H9 (cell line): ENCODE measurements at regions not wholly inside any gene's neighbourhood (a gene's known extent, or its start where the extent isn't known, plus 50 kb on each side); places are given as distances from the start of the nearest gene placed in this dataset.

ENCODE experiments used
- DNase-seq: peaks from one replicate; pipeline ENCODE4 v3.0.0-alpha.2; 2017
- H2AFZ ChIP-seq: one replicate; pipeline ENCODE4 v1.6.1; 2013; ENCODE audit warnings: mild to moderate bottlenecking, low read length, control low read depth, moderate library complexity
- H2AK5ac ChIP-seq: 2 replicates; pipeline ENCODE4 v1.6.1; 2013; ENCODE audit warnings: low read length, control low read depth, mixed read lengths; ENCODE audit not compliant: insufficient read length
- H2BK120ac ChIP-seq: one replicate; pipeline ENCODE4 v1.6.1; 2013; ENCODE audit warnings: low read depth, mild to moderate bottlenecking, low read length, control low read depth, inconsistent platforms; ENCODE audit not compliant: poor library complexity, severe bottlenecking
- H2BK12ac ChIP-seq: 2 replicates; pipeline ENCODE4 v1.6.1; 2013; ENCODE audit warnings: low read length, control low read depth, mixed read lengths, low read depth; ENCODE audit not compliant: insufficient read length
- H2BK15ac ChIP-seq: 2 replicates; pipeline ENCODE4 v1.6.1; 2013; ENCODE audit warnings: low read depth, low read length, control low read depth
- H2BK20ac ChIP-seq: one replicate; pipeline ENCODE4 v1.6.1; 2013; ENCODE audit warnings: low read depth, mild to moderate bottlenecking, low read length, control low read depth, inconsistent platforms; ENCODE audit not compliant: poor library complexity, severe bottlenecking
- H2BK5ac ChIP-seq: 2 replicates; pipeline ENCODE4 v1.6.1; 2013; ENCODE audit warnings: low read length, control low read depth, mixed read lengths; ENCODE audit not compliant: insufficient read length
- H3K14ac ChIP-seq: 2 replicates; pipeline ENCODE4 v1.6.1; 2013; ENCODE audit warnings: low read length, control low read depth; ENCODE audit not compliant: insufficient read depth
- H3K18ac ChIP-seq: 2 replicates; pipeline ENCODE4 v1.6.1; 2013; ENCODE audit warnings: low read depth, mild to moderate bottlenecking, mixed read lengths, low read length, control low read depth; ENCODE audit not compliant: insufficient read length
- H3K23ac ChIP-seq: 2 replicates; pipeline ENCODE4 v1.6.1; 2013; ENCODE audit warnings: low read length, control low read depth, mixed read lengths, low read depth; ENCODE audit not compliant: insufficient read length
- H3K23me2 ChIP-seq: 2 replicates; pipeline ENCODE4 v1.6.1; 2013; ENCODE audit warnings: low read depth, mild to moderate bottlenecking, mixed read lengths, low read length, control low read depth; ENCODE audit not compliant: insufficient read length, poor library complexity, severe bottlenecking
- H3K27ac ChIP-seq: 2 replicates; pipeline ENCODE4 v1.5.1; 2013; ENCODE audit warnings: low read length, control low read depth, mixed read lengths, low read depth; ENCODE audit not compliant: insufficient read length
- H3K27me3 ChIP-seq: 2 replicates; pipeline ENCODE4 v1.6.1; 2013; ENCODE audit warnings: low read length, control low read depth, inconsistent platforms; ENCODE audit not compliant: insufficient read depth
- H3K4ac ChIP-seq: 2 replicates; pipeline ENCODE4 v1.6.1; 2013; ENCODE audit warnings: low read depth, mild to moderate bottlenecking, control low read depth, inconsistent platforms, low read length, moderate library complexity
- H3K4me1 ChIP-seq: 2 replicates; pipeline ENCODE4 v1.6.1; 2013; ENCODE audit warnings: low read length, control low read depth, inconsistent platforms; ENCODE audit not compliant: insufficient read depth
- H3K4me2 ChIP-seq: 2 replicates; pipeline ENCODE4 v1.6.1; 2013; ENCODE audit warnings: low read length, control low read depth, mixed read lengths; ENCODE audit not compliant: insufficient read length, insufficient read depth
- H3K56ac ChIP-seq: 2 replicates; pipeline ENCODE4 v1.6.1; 2013; ENCODE audit warnings: low read depth, mild to moderate bottlenecking, mixed read lengths, low read length, control low read depth; ENCODE audit not compliant: insufficient read length
- H3K79me1 ChIP-seq: 2 replicates; pipeline ENCODE4 v1.6.1; 2013; ENCODE audit warnings: low read depth, mild to moderate bottlenecking, moderate library complexity, low read length, control low read depth, inconsistent platforms; ENCODE audit not compliant: insufficient read depth, poor library complexity, severe bottlenecking
- H3K79me2 ChIP-seq: 2 replicates; pipeline ENCODE4 v1.6.1; 2013; ENCODE audit warnings: low read length, control low read depth, inconsistent platforms; ENCODE audit not compliant: insufficient read depth
- H3K9ac ChIP-seq: 2 replicates; pipeline ENCODE4 v1.6.1; 2013; ENCODE audit warnings: low read length, control low read depth, mixed read lengths; ENCODE audit not compliant: insufficient read length; ENCODE audit errors: extremely low read depth
- H3K9me3 ChIP-seq: one replicate; pipeline ENCODE4 v1.6.1; 2013; ENCODE audit warnings: low read depth, low read length, inconsistent platforms; ENCODE audit not compliant: control insufficient read depth
- H3T11ph ChIP-seq: one replicate; pipeline ENCODE4 v1.6.1; 2013; ENCODE audit warnings: mild to moderate bottlenecking, low read length, control low read depth, inconsistent platforms
- H4K20me1 ChIP-seq: one replicate; pipeline ENCODE4 v1.6.1; 2013; ENCODE audit not compliant: control insufficient read depth, insufficient read length, insufficient read depth
- H4K5ac ChIP-seq: 2 replicates; pipeline ENCODE4 v1.6.1; 2013; ENCODE audit warnings: low read depth, mild to moderate bottlenecking, mixed read lengths, low read length, control low read depth; ENCODE audit not compliant: insufficient read length
- H4K8ac ChIP-seq: replicated peaks from 2 replicates; pipeline ENCODE4 v1.6.1; 2013; ENCODE audit warnings: low read length, control low read depth, mixed read lengths, low read depth; ENCODE audit not compliant: insufficient read length
- H4K91ac ChIP-seq: 2 replicates; pipeline ENCODE4 v1.6.1; 2013; ENCODE audit warnings: low read depth, mild to moderate bottlenecking, moderate library complexity, mixed read lengths, low read length, control low read depth; ENCODE audit not compliant: insufficient read length
- H3K27ac Mint-ChIP-seq, 3 experiments: 2 replicates in 2 of 3; 3 replicates in 1 of 3; pipeline ENCODE4 v1.8.0; 2020 to 2021; ENCODE audit warnings: mixed read lengths in 3 of 3, mild to moderate bottlenecking in 1 of 3, moderate library complexity in 1 of 3
- H3K27me3 Mint-ChIP-seq: 2 replicates; pipeline ENCODE4 v1.8.0; 2021; ENCODE audit warnings: low read depth, mild to moderate bottlenecking, moderate library complexity, mixed read lengths
- H3K36me3 Mint-ChIP-seq, 3 experiments: 2 replicates in 2 of 3; 3 replicates in 1 of 3; pipeline ENCODE4 v1.8.0; 2020 to 2021; ENCODE audit warnings: low read depth in 3 of 3, mixed read lengths in 3 of 3; ENCODE audit not compliant: insufficient read depth in 1 of 3
- H3K4me1 Mint-ChIP-seq, 2 experiments: 2 replicates each; pipeline ENCODE4 v1.8.0; 2020; ENCODE audit warnings: mixed read lengths in 2 of 2
- H3K4me3 Mint-ChIP-seq, 2 experiments: 2 replicates in 1 of 2; 3 replicates in 1 of 2; pipeline ENCODE4 v1.8.0; 2020 to 2021; ENCODE audit warnings: mild to moderate bottlenecking in 2 of 2, mixed read lengths in 2 of 2, moderate library complexity in 1 of 2
- H3K9me3 Mint-ChIP-seq, 2 experiments: 2 replicates in 1 of 2; 3 replicates in 1 of 2; pipeline ENCODE4 v1.8.0; 2020; ENCODE audit warnings: mild to moderate bottlenecking in 2 of 2, mixed read lengths in 2 of 2, moderate library complexity in 1 of 2
- WGBS: extraction: QIAGEN DNeasy Blood & Tissue Kit; methylation state at CpG from one replicate; pipeline ENCODE4 v1.1.7; 2013; ENCODE audit warnings: missing lambda C conversion rate, low lambda C conversion rate, mixed read lengths; ENCODE audit not compliant: insufficient read length; ENCODE audit errors: extremely low coverage; 5-methylcytosine and 5-hydroxymethylcytosine counted together
- TF ChIP-seq, protein P1 (sequence below): fragments of 200-600 bp; sonication (generic); conservative IDR thresholded peaks from 3 replicates; pipeline ENCODE4 v1.8.0; 2021; ENCODE audit warnings: antibody characterized with exemption, mild to moderate bottlenecking

DNA sequence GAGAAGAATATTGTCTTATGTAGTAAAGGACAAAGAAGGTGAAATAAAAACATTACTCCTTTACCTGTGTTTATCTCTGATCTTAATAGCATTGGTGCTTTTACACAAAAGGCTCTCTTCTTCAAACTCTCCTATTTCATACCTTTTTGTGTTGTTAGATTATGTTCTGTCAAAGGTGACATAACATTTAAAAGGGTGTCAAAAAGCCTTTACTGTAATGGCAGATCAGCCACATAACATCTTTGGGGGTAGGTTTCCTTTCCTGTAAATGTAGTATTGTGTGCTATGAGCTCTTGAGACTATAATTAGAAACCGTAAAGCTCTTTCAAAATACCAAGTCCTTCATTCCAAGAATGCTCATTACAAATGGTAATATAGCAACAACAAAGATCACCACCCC, 400.1 kb downstream of the LNPK start:
- no peaks in the 10 kb centered on the region for H3K79me2 ChIP-seq
- peaks cover 8% of the 10 kb centered on the region; the same call in 1 of the 2 replicates for H3K4me1 ChIP-seq
- H3K18ac ChIP-seq = no peak overlapping the region
- no peak overlapping the region for H2BK15ac ChIP-seq
- no peak for DNase-seq
- no peak overlapping the region for H4K91ac ChIP-seq
- H4K8ac ChIP-seq = no peak overlapping the region
- H2BK20ac ChIP-seq = no peak overlapping the region
- TF ChIP-seq, protein P1, sequence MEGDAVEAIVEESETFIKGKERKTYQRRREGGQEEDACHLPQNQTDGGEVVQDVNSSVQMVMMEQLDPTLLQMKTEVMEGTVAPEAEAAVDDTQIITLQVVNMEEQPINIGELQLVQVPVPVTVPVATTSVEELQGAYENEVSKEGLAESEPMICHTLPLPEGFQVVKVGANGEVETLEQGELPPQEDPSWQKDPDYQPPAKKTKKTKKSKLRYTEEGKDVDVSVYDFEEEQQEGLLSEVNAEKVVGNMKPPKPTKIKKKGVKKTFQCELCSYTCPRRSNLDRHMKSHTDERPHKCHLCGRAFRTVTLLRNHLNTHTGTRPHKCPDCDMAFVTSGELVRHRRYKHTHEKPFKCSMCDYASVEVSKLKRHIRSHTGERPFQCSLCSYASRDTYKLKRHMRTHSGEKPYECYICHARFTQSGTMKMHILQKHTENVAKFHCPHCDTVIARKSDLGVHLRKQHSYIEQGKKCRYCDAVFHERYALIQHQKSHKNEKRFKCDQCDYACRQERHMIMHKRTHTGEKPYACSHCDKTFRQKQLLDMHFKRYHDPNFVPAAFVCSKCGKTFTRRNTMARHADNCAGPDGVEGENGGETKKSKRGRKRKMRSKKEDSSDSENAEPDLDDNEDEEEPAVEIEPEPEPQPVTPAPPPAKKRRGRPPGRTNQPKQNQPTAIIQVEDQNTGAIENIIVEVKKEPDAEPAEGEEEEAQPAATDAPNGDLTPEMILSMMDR = no peak
- Mint-ChIP-seq H3K36me3 (peaks cover 0 to 5% (median 0%) of the 10 kb centered on the region in 3 experiments; a peak in 3 of 7 replicates), H3K4me3 (no peak overlapping the region), H3K4me1 (peaks cover 38 to 40% of the 10 kb centered on the region in 2 experiments), H3K27ac (no peak overlapping the region), H3K9me3 (no peaks in the 10 kb centered on the region; a peak in 1 of 5 replicates), H3K27me3 (no peaks in the 10 kb centered on the region; the same call in 1 of the 2 replicates)
- no peaks in the 10 kb centered on the region for H3K27me3 ChIP-seq
- no peak overlapping the region for H3K27ac ChIP-seq
- no peak overlapping the region for H2BK120ac ChIP-seq
- no peak overlapping the region for H2AFZ ChIP-seq
- no peak overlapping the region for H3K4me2 ChIP-seq
- no peaks in the 10 kb centered on the region for H3K9me3 ChIP-seq
- H2BK12ac ChIP-seq = no peak overlapping the region
- H3K4ac ChIP-seq = no peak overlapping the region
- H3K9ac ChIP-seq = no peak overlapping the region
- H3K23ac ChIP-seq = no peak overlapping the region
- H2BK5ac ChIP-seq = no peak overlapping the region
- no peak overlapping the region for H3T11ph ChIP-seq
- H4K5ac ChIP-seq = no peak overlapping the region
- H3K79me1 ChIP-seq = no peaks in the 10 kb centered on the region
- no peak overlapping the region for H2AK5ac ChIP-seq
- no CpG with 5 or more reads among the region's 1 CpG for WGBS
- H3K23me2 ChIP-seq = no peaks in the 10 kb centered on the region
- H4K20me1 ChIP-seq = no peaks in the 10 kb centered on the region
- no peak overlapping the region for H3K56ac ChIP-seq
- H3K14ac ChIP-seq = no peak overlapping the region
